ENCODE measurements at regions not wholly inside any gene's neighbourhood (a gene's known extent, or its start where the extent isn't known, plus 50 kb on each side); places are given as distances from the start of the nearest gene placed in this dataset.

GRCh38 chr9:71632776-71633175 is 135.5 kb downstream of the CEMIP2 start:
- H3K27me3 ChIP-seq (ENCODE audit: control insufficient read depth in 3 of 3, insufficient read depth in 3 of 3, low read length in 3 of 3), result no peaks in the 10 kb centered on the region
- H3K9ac ChIP-seq (ENCODE audit: low read depth in 1 of 3, low read length in 3 of 3), result no peak overlapping the region
- H3K27ac ChIP-seq (ENCODE audit: low read depth, low read length), result no peak overlapping the region
- H3K9me3 ChIP-seq (ENCODE audit: control insufficient read depth in 3 of 3, low read length in 3 of 3), result no peaks in the 10 kb centered on the region
- no peaks in the 10 kb centered on the region for H3K4me1 ChIP-seq (ENCODE audit: control insufficient read depth in 3 of 3, insufficient read depth in 3 of 3, low read length in 3 of 3)
- H3K4me3 ChIP-seq (ENCODE audit: low read length in 3 of 3), result no peak overlapping the region
- no peaks in the 10 kb centered on the region for H3K36me3 ChIP-seq (ENCODE audit: control insufficient read depth in 3 of 3, insufficient read depth in 3 of 3, low read length in 3 of 3)

DNA sequence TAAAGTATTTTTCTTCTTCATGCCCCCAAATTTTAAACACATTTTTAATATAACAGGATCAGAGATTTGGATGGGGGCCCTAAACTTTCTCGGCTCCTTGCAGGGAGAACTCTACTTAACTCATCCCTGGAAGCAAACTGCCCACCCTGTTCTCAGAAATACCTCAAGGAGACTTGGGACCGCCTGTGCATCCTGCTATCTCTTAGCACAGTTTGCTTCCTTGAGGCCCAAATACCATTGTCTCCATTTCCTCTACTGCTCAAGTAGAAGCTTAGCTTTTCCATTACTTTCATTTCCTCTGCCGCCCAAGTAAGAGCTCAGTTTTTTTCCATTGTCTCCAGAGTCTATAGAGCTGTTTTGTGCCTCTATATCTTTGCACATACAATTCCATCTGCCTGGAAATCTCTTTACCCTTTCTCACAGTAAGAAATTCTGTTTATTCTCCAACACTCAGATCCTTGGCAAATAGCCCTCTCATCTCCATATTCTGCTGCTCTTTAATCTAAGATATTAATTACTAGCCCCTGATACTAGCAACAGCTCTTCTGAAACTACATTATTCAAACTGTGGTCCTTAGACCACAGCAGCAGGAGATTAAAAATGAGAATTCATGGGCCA is 137.8 kb downstream of the CEMIP2 start:
- no peak overlapping the region for H3K27ac ChIP-seq (ENCODE audit: low read depth, low read length)
- H3K9ac ChIP-seq (ENCODE audit: low read depth in 1 of 3, low read length in 3 of 3), result no peak overlapping the region
- no peaks in the 10 kb centered on the region for H3K9me3 ChIP-seq (ENCODE audit: control insufficient read depth in 3 of 3, low read length in 3 of 3)
- no peaks in the 10 kb centered on the region for H3K27me3 ChIP-seq (ENCODE audit: control insufficient read depth in 3 of 3, insufficient read depth in 3 of 3, low read length in 3 of 3)
- no peaks in the 10 kb centered on the region for H3K4me1 ChIP-seq (ENCODE audit: control insufficient read depth in 3 of 3, insufficient read depth in 3 of 3, low read length in 3 of 3)
- H3K36me3 ChIP-seq (ENCODE audit: control insufficient read depth in 3 of 3, insufficient read depth in 3 of 3, low read length in 3 of 3), result no peaks in the 10 kb centered on the region
- no peak overlapping the region for H3K4me3 ChIP-seq (ENCODE audit: low read length in 3 of 3)

GRCh38 chr9:71629578-71630215 is 138.6 kb downstream of the CEMIP2 start:
- no peak overlapping the region for H3K27ac ChIP-seq (ENCODE audit: low read depth, low read length)
- H3K9ac ChIP-seq (ENCODE audit: low read depth in 1 of 3, low read length in 3 of 3), result no peak overlapping the region
- H3K9me3 ChIP-seq (ENCODE audit: control insufficient read depth in 3 of 3, low read length in 3 of 3), result no peaks in the 10 kb centered on the region
- H3K27me3 ChIP-seq (ENCODE audit: control insufficient read depth in 3 of 3, insufficient read depth in 3 of 3, low read length in 3 of 3), result no peaks in the 10 kb centered on the region
- H3K4me1 ChIP-seq (ENCODE audit: control insufficient read depth in 3 of 3, insufficient read depth in 3 of 3, low read length in 3 of 3), result no peaks in the 10 kb centered on the region
- no peak overlapping the region for H3K4me3 ChIP-seq (ENCODE audit: low read length in 3 of 3)
- H3K36me3 ChIP-seq (ENCODE audit: control insufficient read depth in 3 of 3, insufficient read depth in 3 of 3, low read length in 3 of 3), result no peaks in the 10 kb centered on the region

DNA sequence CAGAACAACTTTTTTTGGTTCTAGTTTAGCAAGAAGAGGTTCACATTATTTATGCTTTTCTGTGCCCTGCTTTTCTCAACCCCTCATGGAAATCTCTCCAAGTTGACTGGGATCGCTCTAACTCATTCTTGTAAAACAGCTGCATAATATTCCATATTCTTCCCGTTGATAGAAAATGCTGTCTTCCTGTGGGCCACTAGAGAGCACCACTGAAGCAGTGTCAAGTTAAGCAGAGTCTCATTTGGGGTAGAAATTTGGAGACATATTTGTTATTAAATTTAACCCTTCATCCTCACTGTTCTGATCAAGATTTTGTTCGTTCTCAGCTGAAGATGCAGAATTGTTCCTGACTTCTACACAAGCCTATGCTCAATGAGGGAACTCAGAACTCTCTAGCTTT is 140.1 kb downstream of the CEMIP2 start:
- Histone ChIP-seq H3K27ac (ENCODE audit: low read depth, low read length) (no peak overlapping the region), H3K27me3 (ENCODE audit: control insufficient read depth in 3 of 3, insufficient read depth in 3 of 3, low read length in 3 of 3) (no peaks in the 10 kb centered on the region), H3K9me3 (ENCODE audit: control insufficient read depth in 3 of 3, low read length in 3 of 3) (no peaks in the 10 kb centered on the region), H3K4me1 (ENCODE audit: control insufficient read depth in 3 of 3, insufficient read depth in 3 of 3, low read length in 3 of 3) (no peaks in the 10 kb centered on the region), H3K9ac (ENCODE audit: low read depth in 1 of 3, low read length in 3 of 3) (no peak overlapping the region), H3K4me3 (ENCODE audit: low read length in 3 of 3) (no peak overlapping the region), H3K36me3 (ENCODE audit: control insufficient read depth in 3 of 3, insufficient read depth in 3 of 3, low read length in 3 of 3) (no peaks in the 10 kb centered on the region)

GRCh38 chr9:71627537-71627936 is 140.8 kb downstream of the CEMIP2 start:
- H3K4me3 ChIP-seq (ENCODE audit: low read length in 3 of 3), result no peak overlapping the region

GRCh38 chr9:71626395-71626794 is 141.9 kb downstream of the CEMIP2 start:
- Histone ChIP-seq H3K27ac (ENCODE audit: low read depth, low read length) (no peak overlapping the region), H3K9ac (ENCODE audit: low read depth in 1 of 3, low read length in 3 of 3) (no peak overlapping the region), H3K4me1 (ENCODE audit: control insufficient read depth in 3 of 3, insufficient read depth in 3 of 3, low read length in 3 of 3) (no peaks in the 10 kb centered on the region), H3K9me3 (ENCODE audit: control insufficient read depth in 3 of 3, low read length in 3 of 3) (no peaks in the 10 kb centered on the region), H3K27me3 (ENCODE audit: control insufficient read depth in 3 of 3, insufficient read depth in 3 of 3, low read length in 3 of 3) (no peaks in the 10 kb centered on the region), H3K36me3 (ENCODE audit: control insufficient read depth in 3 of 3, insufficient read depth in 3 of 3, low read length in 3 of 3) (no peaks in the 10 kb centered on the region), H3K4me3 (ENCODE audit: low read length in 3 of 3) (no peak overlapping the region)

More at GRCh38 chr9:71627537-71627936, 140.8 kb downstream of the CEMIP2 start:
- Histone ChIP-seq H3K27me3 (ENCODE audit: control insufficient read depth in 3 of 3, insufficient read depth in 3 of 3, low read length in 3 of 3) (no peaks in the 10 kb centered on the region), H3K36me3 (ENCODE audit: control insufficient read depth in 3 of 3, insufficient read depth in 3 of 3, low read length in 3 of 3) (no peaks in the 10 kb centered on the region), H3K4me1 (ENCODE audit: control insufficient read depth in 3 of 3, insufficient read depth in 3 of 3, low read length in 3 of 3) (no peaks in the 10 kb centered on the region), H3K9ac (ENCODE audit: low read depth in 1 of 3, low read length in 3 of 3) (no peak overlapping the region), H3K9me3 (ENCODE audit: control insufficient read depth in 3 of 3, low read length in 3 of 3) (no peaks in the 10 kb centered on the region), H3K27ac (ENCODE audit: low read depth, low read length) (no peak overlapping the region)

- no peak overlapping the region for H3K4me3 ChIP-seq (ENCODE audit: low read length in 3 of 3)
- H3K27ac ChIP-seq (ENCODE audit: low read depth, low read length), result no peak overlapping the region
- H3K9ac ChIP-seq (ENCODE audit: low read depth in 1 of 3, low read length in 3 of 3), result no peak overlapping the region
- H3K9me3 ChIP-seq (ENCODE audit: control insufficient read depth in 3 of 3, low read length in 3 of 3), result no peaks in the 10 kb centered on the region
- no peaks in the 10 kb centered on the region for H3K36me3 ChIP-seq (ENCODE audit: control insufficient read depth in 3 of 3, insufficient read depth in 3 of 3, low read length in 3 of 3)
- no peaks in the 10 kb centered on the region for H3K4me1 ChIP-seq (ENCODE audit: control insufficient read depth in 3 of 3, insufficient read depth in 3 of 3, low read length in 3 of 3)
- H3K27me3 ChIP-seq (ENCODE audit: control insufficient read depth in 3 of 3, insufficient read depth in 3 of 3, low read length in 3 of 3), result no peaks in the 10 kb centered on the region
Observed at GRCh38 chr9:71624728-71625127, 143.6 kb downstream of the CEMIP2 start.

GRCh38 chr9:71620746-71621145 is 147.6 kb downstream of the CEMIP2 start:
- Histone ChIP-seq H3K4me1 (ENCODE audit: control insufficient read depth in 3 of 3, insufficient read depth in 3 of 3, low read length in 3 of 3) (no peaks in the 10 kb centered on the region), H3K4me3 (ENCODE audit: low read length in 3 of 3) (no peak overlapping the region), H3K27ac (ENCODE audit: low read depth, low read length) (no peak overlapping the region), H3K9ac (ENCODE audit: low read depth in 1 of 3, low read length in 3 of 3) (no peak overlapping the region), H3K27me3 (ENCODE audit: control insufficient read depth in 3 of 3, insufficient read depth in 3 of 3, low read length in 3 of 3) (no peaks in the 10 kb centered on the region), H3K9me3 (ENCODE audit: control insufficient read depth in 3 of 3, low read length in 3 of 3) (peaks cover 0 to 5% (median 0%) of the 10 kb centered on the region in 3 donors), H3K36me3 (ENCODE audit: control insufficient read depth in 3 of 3, insufficient read depth in 3 of 3, low read length in 3 of 3) (no peaks in the 10 kb centered on the region)

DNA sequence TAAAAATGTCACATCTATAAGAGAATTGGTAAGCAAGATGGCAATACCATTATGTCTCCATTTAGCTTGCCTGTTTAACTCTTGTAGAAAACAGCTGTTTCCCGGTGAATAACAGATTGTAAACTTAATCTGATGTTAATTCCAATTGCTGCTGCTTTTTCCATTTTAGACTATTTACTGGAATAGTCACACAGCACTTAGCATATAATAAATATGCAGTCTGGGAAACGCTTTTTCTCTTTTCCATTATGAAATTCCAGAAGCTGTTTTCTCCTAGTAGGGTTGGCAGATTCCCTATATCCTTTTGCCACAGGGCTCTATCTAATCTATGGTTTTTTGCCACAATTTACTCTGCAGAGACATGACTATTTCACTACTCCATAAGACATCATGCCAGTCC is 148.0 kb downstream of the CEMIP2 start:
- H3K9me3 ChIP-seq (ENCODE audit: control insufficient read depth in 3 of 3, low read length in 3 of 3), result peaks cover 0 to 5% (median 0%) of the 10 kb centered on the region in 3 donors
- H3K4me3 ChIP-seq (ENCODE audit: low read length in 3 of 3), result no peak overlapping the region
- H3K27me3 ChIP-seq (ENCODE audit: control insufficient read depth in 3 of 3, insufficient read depth in 3 of 3, low read length in 3 of 3), result no peaks in the 10 kb centered on the region
- no peak overlapping the region for H3K9ac ChIP-seq (ENCODE audit: low read depth in 1 of 3, low read length in 3 of 3)
- H3K4me1 ChIP-seq (ENCODE audit: control insufficient read depth in 3 of 3, insufficient read depth in 3 of 3, low read length in 3 of 3), result no peaks in the 10 kb centered on the region
- H3K36me3 ChIP-seq (ENCODE audit: control insufficient read depth in 3 of 3, insufficient read depth in 3 of 3, low read length in 3 of 3), result no peaks in the 10 kb centered on the region
- no peak overlapping the region for H3K27ac ChIP-seq (ENCODE audit: low read depth, low read length)

DNA sequence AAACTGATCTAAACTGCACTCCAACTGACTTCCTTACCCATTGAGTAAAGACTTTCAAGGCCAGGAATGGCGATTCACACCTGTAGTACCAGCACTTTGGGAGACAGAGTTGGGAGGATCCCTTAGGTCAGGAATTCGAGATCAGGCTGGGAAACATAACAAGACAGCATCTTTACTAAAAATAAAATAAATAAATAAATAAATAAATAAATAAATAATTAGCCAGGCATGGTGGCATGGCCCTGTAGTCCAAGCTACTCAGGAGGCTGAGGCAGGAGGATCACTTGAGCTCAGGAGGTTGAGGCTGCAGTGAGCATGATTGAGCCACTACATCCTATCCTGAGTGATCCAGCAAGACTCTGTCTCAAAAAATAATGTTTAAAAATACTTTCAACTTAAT is 148.4 kb downstream of the CEMIP2 start:
- H3K36me3 ChIP-seq (ENCODE audit: control insufficient read depth in 3 of 3, insufficient read depth in 3 of 3, low read length in 3 of 3), result no peaks in the 10 kb centered on the region
- H3K4me3 ChIP-seq (ENCODE audit: low read length in 3 of 3), result no peak overlapping the region
- H3K27ac ChIP-seq (ENCODE audit: low read depth, low read length), result no peak overlapping the region
- no peak overlapping the region for H3K9ac ChIP-seq (ENCODE audit: low read depth in 1 of 3, low read length in 3 of 3)
- H3K27me3 ChIP-seq (ENCODE audit: control insufficient read depth in 3 of 3, insufficient read depth in 3 of 3, low read length in 3 of 3), result no peaks in the 10 kb centered on the region
- H3K9me3 ChIP-seq (ENCODE audit: control insufficient read depth in 3 of 3, low read length in 3 of 3), result peaks cover 0 to 5% (median 0%) of the 10 kb centered on the region in 3 donors
- no peaks in the 10 kb centered on the region for H3K4me1 ChIP-seq (ENCODE audit: control insufficient read depth in 3 of 3, insufficient read depth in 3 of 3, low read length in 3 of 3)
